KMS-11 (cell line): ENCODE measurements at regions not wholly inside any gene's neighbourhood (a gene's known extent, or its start where the extent isn't known, plus 50 kb on each side); places are given as distances from the start of the nearest gene placed in this dataset.

Experiments used
- H2AFZ ChIP-seq: fragments of 200-600 bp; sonication (generic); 2 replicates; pipeline ENCODE4 v1.6.1; 2016; ENCODE audit warnings: antibody characterized with exemption, mixed run types, low read depth
- H3K27ac ChIP-seq: fragments of 200-600 bp; sonication (generic); 2 replicates; pipeline ENCODE4 v1.6.1; 2016; ENCODE audit warnings: mild to moderate bottlenecking, mixed run types
- H3K27me3 ChIP-seq: fragments of 200-600 bp; sonication (generic); 2 replicates; pipeline ENCODE4 v1.6.1; 2017; ENCODE audit warnings: mild to moderate bottlenecking, low read depth, mixed run types, moderate library complexity; ENCODE audit not compliant: insufficient read depth
- H3K36me3 ChIP-seq: fragments of 200-600 bp; sonication (generic); 2 replicates; pipeline ENCODE4 v1.6.1; 2017; ENCODE audit warnings: mild to moderate bottlenecking, mixed run types; ENCODE audit not compliant: insufficient read depth
- H3K4me1 ChIP-seq: fragments of 200-600 bp; sonication (generic); 2 replicates; pipeline ENCODE4 v1.6.1; 2016; ENCODE audit warnings: mild to moderate bottlenecking, low read depth, mixed run types; ENCODE audit not compliant: poor library complexity, severe bottlenecking
- H3K4me2 ChIP-seq: fragments of 200-600 bp; sonication (generic); 2 replicates; pipeline ENCODE4 v1.7.0; 2016; ENCODE audit warnings: mild to moderate bottlenecking, mixed run types
- H3K4me3 ChIP-seq: fragments of 200-600 bp; sonication (generic); IDR thresholded peaks from 2 replicates; pipeline ENCODE4 v1.6.1; 2017; ENCODE audit warnings: low read depth, low read length, mixed read lengths; ENCODE audit not compliant: insufficient read depth
- H3K79me2 ChIP-seq: fragments of 200-600 bp; sonication (generic); 2 replicates; pipeline ENCODE4 v1.6.1; 2016; ENCODE audit warnings: low read depth, mixed run types; ENCODE audit not compliant: insufficient read depth
- H3K9ac ChIP-seq: fragments of 200-600 bp; sonication (generic); 2 replicates; pipeline ENCODE4 v1.6.1; 2016; ENCODE audit warnings: mild to moderate bottlenecking, mixed run types
- H4K20me1 ChIP-seq: fragments of 200-600 bp; sonication (generic); 2 replicates; pipeline ENCODE4 v1.6.1; 2016; ENCODE audit warnings: mild to moderate bottlenecking, mixed run types; ENCODE audit not compliant: insufficient read depth
- CTCF ChIP-seq: fragments of 200-600 bp; sonication (generic); conservative IDR thresholded peaks from 2 replicates; pipeline ENCODE4 v1.6.1; 2017; ENCODE audit warnings: low read depth, mild to moderate bottlenecking, antibody characterized with exemption, low read length, moderate library complexity, mixed read lengths

GRCh38 chr10:31129271-31129670 lies 97.6 kb upstream of the ZNF438 start:
- Histone ChIP-seq H3K4me2 (no peak overlapping the region), H3K4me1 (peaks cover 33% of the 10 kb centered on the region), H3K9ac (no peak overlapping the region), H3K36me3 (no peaks in the 10 kb centered on the region), H4K20me1 (no peaks in the 10 kb centered on the region), H2AFZ (no peak overlapping the region), H3K79me2 (no peaks in the 10 kb centered on the region), H3K4me3 (no peak overlapping the region), H3K27me3 (no peaks in the 10 kb centered on the region), H3K27ac (no peak overlapping the region)
- no peak for TF ChIP-seq CTCF

GRCh38 chr10:31129880-31130405 lies 98.3 kb upstream of the ZNF438 start:
- H3K4me2 ChIP-seq: no peak overlapping the region
- H3K36me3 ChIP-seq: no peaks in the 10 kb centered on the region
- no peaks in the 10 kb centered on the region for H4K20me1 ChIP-seq
- peaks cover 37% of the 10 kb centered on the region for H3K4me1 ChIP-seq
- no peak overlapping the region for H2AFZ ChIP-seq
- H3K27me3 ChIP-seq: no peaks in the 10 kb centered on the region
- no peak for TF ChIP-seq CTCF
- H3K4me3 ChIP-seq: no peak overlapping the region
- H3K79me2 ChIP-seq: no peaks in the 10 kb centered on the region
- H3K27ac ChIP-seq: no peak overlapping the region
- H3K9ac ChIP-seq: no peak overlapping the region

GRCh38 chr10:31130406-31130805 lies 98.7 kb upstream of the ZNF438 start:
- Histone ChIP-seq H4K20me1 (no peaks in the 10 kb centered on the region), H3K4me3 (no peak overlapping the region), H3K4me1 (peaks cover 36% of the 10 kb centered on the region), H2AFZ (no peak overlapping the region), H3K27ac (no peak overlapping the region), H3K4me2 (no peak overlapping the region), H3K79me2 (no peaks in the 10 kb centered on the region), H3K36me3 (no peaks in the 10 kb centered on the region), H3K9ac (no peak overlapping the region), H3K27me3 (no peaks in the 10 kb centered on the region)
- no peak for TF ChIP-seq CTCF

- Histone ChIP-seq H4K20me1 (no peaks in the 10 kb centered on the region), H3K4me3 (no peak overlapping the region), H3K27ac (no peak overlapping the region), H3K27me3 (no peaks in the 10 kb centered on the region), H3K79me2 (no peaks in the 10 kb centered on the region), H3K36me3 (no peaks in the 10 kb centered on the region), H3K4me1 (peaks cover 27% of the 10 kb centered on the region), H3K4me2 (no peak overlapping the region), H3K9ac (no peak overlapping the region), H2AFZ (no peak overlapping the region)
- no peak for TF ChIP-seq CTCF
These were observed 99.6 kb upstream of the ZNF438 start for GRCh38 chr10:31131251-31131650.
